HEK293 (cell line): ENCODE measurements at regions not wholly inside any gene's neighbourhood (a gene's known extent, or its start where the extent isn't known, plus 50 kb on each side); places are given as distances from the start of the nearest gene placed in this dataset.

Experiments used
- CTCF ChIA-PET: fragments of 350-600 bp; formaldehyde crosslinking; extraction: SDS; loops from one replicate; lab custom pipeline; 2021; ENCODE audit warnings: antibody characterized with exemption; lab: Yijun Ruan, JAX
- POLR2A ChIA-PET: fragments of 300-600 bp; formaldehyde crosslinking; extraction: SDS; loops from one replicate; lab custom pipeline; 2020; ENCODE audit warnings: antibody characterized with exemption, inconsistent platforms; lab: Yijun Ruan, JAX
- H3K27ac ChIP-seq: fragments of 200-500 bp; sonication (Bioruptor generic); 2 replicates; pipeline ENCODE4 v1.5.1; 2014; ENCODE audit warnings: low read depth, low read length, control low read depth, inconsistent platforms; ENCODE audit errors: extremely low read depth
- H3K36me3 ChIP-seq, 2 experiments: fragments of 200-500 bp in 1 of 2; sonication (Bioruptor generic) in 1 of 2; 1 replicate in 1 of 2; 2 replicates in 1 of 2; pipeline ENCODE4 v1.5.1; 2014 to 2017; ENCODE audit warnings: inconsistent platforms in 2 of 2, low read length in 2 of 2; ENCODE audit not compliant: control insufficient read depth in 2 of 2, insufficient read depth in 1 of 2
- H3K4me1 ChIP-seq: fragments of 200-500 bp; sonication (Bioruptor generic); 2 replicates; pipeline ENCODE4 v1.5.1; 2014; ENCODE audit warnings: mild to moderate bottlenecking, low read length, inconsistent platforms; ENCODE audit not compliant: control insufficient read depth, insufficient read depth
- H3K4me3 ChIP-seq: 2 replicates; pipeline ENCODE4 v1.5.1; 2011; ENCODE audit warnings: low read depth, mild to moderate bottlenecking, control low read depth, low read length, moderate library complexity
- H3K9me3 ChIP-seq: fragments of 200-500 bp; sonication (Bioruptor generic); 2 replicates; pipeline ENCODE4 v1.5.1; 2014; ENCODE audit warnings: low read depth, low read length, inconsistent platforms; ENCODE audit not compliant: control insufficient read depth, insufficient read depth
- KLF8 ChIP-seq: fragments of 450-650 bp; formaldehyde crosslinking; IDR thresholded peaks from 2 replicates; pipeline ENCODE4 v1.5.1; 2016; ENCODE audit warnings: missing biosample characterization, missing genetic modification characterization
- PRDM1 ChIP-seq: fragments of 450-650 bp; formaldehyde crosslinking; IDR thresholded peaks from 2 replicates; pipeline ENCODE4; 2016; ENCODE audit warnings: missing biosample characterization, missing genetic modification characterization
- PRDM10 ChIP-seq: fragments of 450-650 bp; formaldehyde crosslinking; IDR thresholded peaks from 2 replicates; pipeline ENCODE4 v1.5.1; 2016; ENCODE audit warnings: missing biosample characterization, missing genetic modification characterization
- REPIN1 ChIP-seq: fragments of 450-650 bp; formaldehyde crosslinking; IDR thresholded peaks from 2 replicates; pipeline ENCODE4 v1.5.1; 2017; ENCODE audit warnings: missing biosample characterization, missing genetic modification characterization, low read depth
- WT1 ChIP-seq: fragments of 450-650 bp; formaldehyde crosslinking; IDR thresholded peaks from 2 replicates; pipeline ENCODE4 v1.5.1; 2016; ENCODE audit warnings: missing biosample characterization, missing genetic modification characterization
- ZBTB1 ChIP-seq: fragments of 450-650 bp; formaldehyde crosslinking; IDR thresholded peaks from 2 replicates; pipeline ENCODE4 v1.5.1; 2016; ENCODE audit warnings: missing biosample characterization, missing genetic modification characterization
- ZBTB17 ChIP-seq: fragments of 450-650 bp; formaldehyde crosslinking; IDR thresholded peaks from 2 replicates; pipeline ENCODE4 v1.5.1; 2016; ENCODE audit warnings: missing biosample characterization, missing genetic modification characterization
- ZEB2 ChIP-seq: fragments of 450-650 bp; formaldehyde crosslinking; IDR thresholded peaks from 2 replicates; pipeline ENCODE4 v1.5.1; 2016; ENCODE audit warnings: missing biosample characterization, missing genetic modification characterization
- ZFP69B ChIP-seq: fragments of 450-650 bp; formaldehyde crosslinking; IDR thresholded peaks from 2 replicates; pipeline ENCODE4 v1.5.1; 2016; ENCODE audit warnings: missing biosample characterization, missing genetic modification characterization
- ZNF157 ChIP-seq: fragments of 450-650 bp; formaldehyde crosslinking; IDR thresholded peaks from 2 replicates; pipeline ENCODE4 v1.5.1; 2016; ENCODE audit warnings: missing biosample characterization, missing genetic modification characterization
- ZNF2 ChIP-seq: fragments of 450-650 bp; formaldehyde crosslinking; IDR thresholded peaks from 2 replicates; pipeline ENCODE4 v1.5.1; 2016; ENCODE audit warnings: missing biosample characterization, missing genetic modification characterization
- ZNF366 ChIP-seq: fragments of 450-650 bp; formaldehyde crosslinking; conservative IDR thresholded peaks from 2 replicates; pipeline ENCODE4 v1.5.1; 2016; ENCODE audit warnings: missing biosample characterization, missing genetic modification characterization
- ZNF391 ChIP-seq: fragments of 450-650 bp; formaldehyde crosslinking; IDR thresholded peaks from 2 replicates; pipeline ENCODE4 v1.5.1; 2016; ENCODE audit warnings: low read depth, missing biosample characterization, missing genetic modification characterization, borderline replicate concordance
- ZNF549 ChIP-seq: fragments of 450-650 bp; IDR thresholded peaks from 2 replicates; pipeline ENCODE4 v1.5.1; 2018; ENCODE audit warnings: missing biosample characterization, missing genetic modification characterization, mild to moderate bottlenecking, inconsistent platforms, moderate library complexity
- ZNF639 ChIP-seq: fragments of 450-650 bp; formaldehyde crosslinking; IDR thresholded peaks from 2 replicates; pipeline ENCODE4 v1.5.1; 2016; ENCODE audit warnings: missing biosample characterization, missing genetic modification characterization
- ZNF670 ChIP-seq: fragments of 450-650 bp; formaldehyde crosslinking; IDR thresholded peaks from 2 replicates; pipeline ENCODE4 v1.5.1; 2016; ENCODE audit warnings: missing biosample characterization, missing genetic modification characterization, low read depth
- TF ChIP-seq, protein P1 (sequence below): fragments of 450-650 bp; formaldehyde crosslinking; optimal IDR thresholded peaks from 2 replicates; pipeline ENCODE3; 2016; ENCODE audit warnings: missing biosample characterization, mild to moderate bottlenecking, missing genetic modification characterization
- TF ChIP-seq, protein P2 (sequence below): fragments of 450-650 bp; IDR thresholded peaks from 2 replicates; pipeline ENCODE4 v1.5.1; 2018; ENCODE audit warnings: missing biosample characterization, mild to moderate bottlenecking, missing genetic modification characterization
- TF ChIP-seq, protein P3 (sequence below): fragments of 450-650 bp; formaldehyde crosslinking; IDR thresholded peaks from 2 replicates; pipeline ENCODE4 v1.5.1; 2017; ENCODE audit warnings: missing biosample characterization, missing genetic modification characterization
- TF ChIP-seq, protein P4 (sequence below): fragments of 450-650 bp; formaldehyde crosslinking; IDR thresholded peaks from 2 replicates; pipeline ENCODE4 v1.5.1; 2016; ENCODE audit warnings: missing biosample characterization, missing genetic modification characterization
- TF ChIP-seq, protein P5 (sequence below): fragments of 450-650 bp; formaldehyde crosslinking; IDR thresholded peaks from 2 replicates; pipeline ENCODE4 v1.5.1; 2016; ENCODE audit warnings: missing biosample characterization, missing genetic modification characterization

DNA sequence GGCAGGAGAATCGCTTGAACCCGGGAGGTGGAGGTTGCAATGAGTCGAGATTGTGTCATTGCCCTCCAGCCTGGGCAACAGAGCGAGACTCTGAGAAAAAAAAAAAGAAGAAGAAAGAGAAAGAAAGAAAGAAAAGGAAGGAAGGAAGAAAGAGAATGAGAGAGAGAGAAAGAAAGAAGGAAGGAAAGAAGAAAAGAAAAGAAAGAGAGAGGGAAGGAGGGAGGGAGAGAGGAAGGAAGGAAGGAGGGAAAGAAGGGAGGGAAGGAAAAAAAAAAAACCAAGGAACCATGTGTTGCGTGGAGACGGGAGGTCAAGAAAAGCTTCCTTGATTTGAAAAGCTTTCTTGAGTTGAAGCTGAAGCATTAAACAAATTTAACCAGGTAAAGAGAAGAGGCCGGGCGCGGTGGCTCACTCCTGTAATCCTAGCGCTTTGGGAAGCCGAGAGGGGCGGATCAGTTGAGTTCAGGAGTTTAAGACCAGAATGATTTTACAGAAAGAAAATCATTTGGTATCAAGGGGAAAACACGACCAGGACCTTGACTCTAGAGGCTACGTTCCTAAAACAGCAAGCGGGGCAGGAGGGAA, 90.5 kb upstream of the PRSS16 start:
- Histone ChIP-seq H3K9me3 (no peaks in the 10 kb centered on the region), H3K4me3 (peak overlapping the region; percentile 65), H3K4me1 (no peaks in the 10 kb centered on the region), H3K27ac (no peak overlapping the region; the same call in 1 of the 2 replicates), H3K36me3 (no peaks in the 10 kb centered on the region)
- POLR2A ChIA-PET = interaction anchor here (3.2 kb wide), 1 partner anchor 11 kb away, joined by 30 read pairs; a partner anchor contains a TSS
- CTCF ChIA-PET = interaction anchor here (0.6 to 1.0 kb wide), 9 partner anchors 28 to 1545 kb away, joined by 3 to 4 read pairs (median 3); no protein-coding TSS in a partner anchor
- TF ChIP-seq, protein P1, sequence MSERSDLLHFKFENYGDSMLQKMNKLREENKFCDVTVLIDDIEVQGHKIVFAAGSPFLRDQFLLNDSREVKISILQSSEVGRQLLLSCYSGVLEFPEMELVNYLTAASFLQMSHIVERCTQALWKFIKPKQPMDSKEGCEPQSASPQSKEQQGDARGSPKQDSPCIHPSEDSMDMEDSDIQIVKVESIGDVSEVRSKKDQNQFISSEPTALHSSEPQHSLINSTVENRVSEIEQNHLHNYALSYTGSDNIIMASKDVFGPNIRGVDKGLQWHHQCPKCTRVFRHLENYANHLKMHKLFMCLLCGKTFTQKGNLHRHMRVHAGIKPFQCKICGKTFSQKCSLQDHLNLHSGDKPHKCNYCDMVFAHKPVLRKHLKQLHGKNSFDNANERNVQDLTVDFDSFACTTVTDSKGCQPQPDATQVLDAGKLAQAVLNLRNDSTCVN (tag by site-specific recombination) = no peak
- TF ChIP-seq ZNF549 (tag by site-specific recombination) (no peak), PRDM10 (tag by site-specific recombination) (peak; percentile 46), PRDM1 (peak; percentile 94), REPIN1 (no peak), ZNF670 (0 out of 2 replicates have a peak, but pooled peaks have one; percentile 56), ZBTB17 (tag by site-specific recombination) (peak; percentile 25; the same call in 1 of the 2 replicates), WT1 (tag by site-specific recombination) (peak; percentile 30; the same call in 1 of the 2 replicates), ZNF391 (peak; percentile 71; the same call in 1 of the 2 replicates), ZNF639 (peak; percentile 52; the same call in 1 of the 2 replicates), ZEB2 (tag by site-specific recombination) (no peak), ZBTB1 (no peak), ZNF157 (0 out of 2 replicates have a peak, but pooled peaks have one; percentile 26), ZNF366 (tag by site-specific recombination) (peak; percentile 99), ZNF2 (tag by site-specific recombination) (0 out of 2 replicates have a peak, but pooled peaks have one; percentile 30), KLF8 (0 out of 2 replicates have a peak, but pooled peaks have one; percentile 14), ZFP69B (tag by site-specific recombination) (peak; percentile 33; the same call in 1 of the 2 replicates)
- TF ChIP-seq, protein P2, sequence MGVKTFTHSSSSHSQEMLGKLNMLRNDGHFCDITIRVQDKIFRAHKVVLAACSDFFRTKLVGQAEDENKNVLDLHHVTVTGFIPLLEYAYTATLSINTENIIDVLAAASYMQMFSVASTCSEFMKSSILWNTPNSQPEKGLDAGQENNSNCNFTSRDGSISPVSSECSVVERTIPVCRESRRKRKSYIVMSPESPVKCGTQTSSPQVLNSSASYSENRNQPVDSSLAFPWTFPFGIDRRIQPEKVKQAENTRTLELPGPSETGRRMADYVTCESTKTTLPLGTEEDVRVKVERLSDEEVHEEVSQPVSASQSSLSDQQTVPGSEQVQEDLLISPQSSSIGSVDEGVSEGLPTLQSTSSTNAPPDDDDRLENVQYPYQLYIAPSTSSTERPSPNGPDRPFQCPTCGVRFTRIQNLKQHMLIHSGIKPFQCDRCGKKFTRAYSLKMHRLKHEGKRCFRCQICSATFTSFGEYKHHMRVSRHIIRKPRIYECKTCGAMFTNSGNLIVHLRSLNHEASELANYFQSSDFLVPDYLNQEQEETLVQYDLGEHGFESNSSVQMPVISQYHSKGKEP = no peak
- TF ChIP-seq, protein P3, sequence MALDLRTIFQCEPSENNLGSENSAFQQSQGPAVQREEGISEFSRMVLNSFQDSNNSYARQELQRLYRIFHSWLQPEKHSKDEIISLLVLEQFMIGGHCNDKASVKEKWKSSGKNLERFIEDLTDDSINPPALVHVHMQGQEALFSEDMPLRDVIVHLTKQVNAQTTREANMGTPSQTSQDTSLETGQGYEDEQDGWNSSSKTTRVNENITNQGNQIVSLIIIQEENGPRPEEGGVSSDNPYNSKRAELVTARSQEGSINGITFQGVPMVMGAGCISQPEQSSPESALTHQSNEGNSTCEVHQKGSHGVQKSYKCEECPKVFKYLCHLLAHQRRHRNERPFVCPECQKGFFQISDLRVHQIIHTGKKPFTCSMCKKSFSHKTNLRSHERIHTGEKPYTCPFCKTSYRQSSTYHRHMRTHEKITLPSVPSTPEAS (tag by site-specific recombination) = 0 out of 2 replicates have a peak, but pooled peaks have one; percentile 17
- TF ChIP-seq, protein P4, sequence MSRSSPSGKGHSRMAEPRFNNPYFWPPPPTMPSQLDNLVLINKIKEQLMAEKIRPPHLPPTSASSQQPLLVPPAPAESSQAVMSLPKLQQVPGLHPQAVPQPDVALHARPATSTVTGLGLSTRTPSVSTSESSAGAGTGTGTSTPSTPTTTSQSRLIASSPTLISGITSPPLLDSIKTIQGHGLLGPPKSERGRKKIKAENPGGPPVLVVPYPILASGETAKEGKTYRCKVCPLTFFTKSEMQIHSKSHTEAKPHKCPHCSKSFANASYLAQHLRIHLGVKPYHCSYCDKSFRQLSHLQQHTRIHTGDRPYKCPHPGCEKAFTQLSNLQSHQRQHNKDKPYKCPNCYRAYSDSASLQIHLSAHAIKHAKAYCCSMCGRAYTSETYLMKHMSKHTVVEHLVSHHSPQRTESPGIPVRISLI (tag by site-specific recombination) = peak; percentile 83; the same call in 1 of the 2 replicates
- TF ChIP-seq, protein P5, sequence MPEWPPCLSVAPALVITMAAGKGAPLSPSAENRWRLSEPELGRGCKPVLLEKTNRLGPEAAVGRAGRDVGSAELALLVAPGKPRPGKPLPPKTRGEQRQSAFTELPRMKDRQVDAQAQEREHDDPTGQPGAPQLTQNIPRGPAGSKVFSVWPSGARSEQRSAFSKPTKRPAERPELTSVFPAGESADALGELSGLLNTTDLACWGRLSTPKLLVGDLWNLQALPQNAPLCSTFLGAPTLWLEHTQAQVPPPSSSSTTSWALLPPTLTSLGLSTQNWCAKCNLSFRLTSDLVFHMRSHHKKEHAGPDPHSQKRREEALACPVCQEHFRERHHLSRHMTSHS (tag by site-specific recombination) = no peak
